Loucy (cell line): ENCODE measurements at regions not wholly inside any gene's neighbourhood (a gene's known extent, or its start where the extent isn't known, plus 50 kb on each side); places are given as distances from the start of the nearest gene placed in this dataset.

Source experiments
- H2AFZ ChIP-seq: fragments of 200-600 bp; sonication (generic); 2 replicates; pipeline ENCODE4 v1.6.0; 2016; ENCODE audit warnings: antibody characterized with exemption, mild to moderate bottlenecking, low read length, moderate library complexity
- H3F3A ChIP-seq: fragments of 200-600 bp; 2 replicates; pipeline ENCODE4 v1.6.0; 2016; ENCODE audit warnings: antibody characterized with exemption, low read depth, mild to moderate bottlenecking
- H3K27me3 ChIP-seq: fragments of 200-600 bp; sonication (generic); 2 replicates; pipeline ENCODE4 v1.6.1; 2014; ENCODE audit warnings: low read length, mild to moderate bottlenecking; ENCODE audit not compliant: insufficient read depth, poor library complexity, severe bottlenecking
- H3K36me3 ChIP-seq: fragments of 200-600 bp; sonication (generic); 2 replicates; pipeline ENCODE4 v1.6.1; 2016; ENCODE audit warnings: low read length; ENCODE audit not compliant: insufficient read depth
- H3K4me1 ChIP-seq: fragments of 200-600 bp; sonication (generic); 2 replicates; pipeline ENCODE4 v1.5.1; 2014; ENCODE audit warnings: low read length, mild to moderate bottlenecking; ENCODE audit not compliant: insufficient read depth, poor library complexity, severe bottlenecking
- H3K4me2 ChIP-seq: fragments of 200-600 bp; sonication (generic); 2 replicates; pipeline ENCODE4 v1.6.0; 2014; ENCODE audit warnings: antibody characterized with exemption, low read length, low read depth, mild to moderate bottlenecking; ENCODE audit not compliant: poor library complexity, severe bottlenecking
- H3K4me3 ChIP-seq: fragments of 200-600 bp; sonication (generic); 2 replicates; pipeline ENCODE4 v1.5.1; 2014; ENCODE audit warnings: low read length, mild to moderate bottlenecking, mixed read lengths; ENCODE audit not compliant: poor library complexity, severe bottlenecking
- H3K79me2 ChIP-seq: fragments of 200-600 bp; sonication (generic); 2 replicates; pipeline ENCODE4 v1.6.1; 2014; ENCODE audit warnings: low read length; ENCODE audit not compliant: insufficient read depth
- H3K9ac ChIP-seq: fragments of 200-600 bp; sonication (generic); 2 replicates; pipeline ENCODE4 v1.6.0; 2014; ENCODE audit warnings: mild to moderate bottlenecking, low read depth, low read length, moderate library complexity; ENCODE audit not compliant: poor library complexity, severe bottlenecking
- H3K9me2 ChIP-seq: fragments of 200-600 bp; sonication (generic); replicated peaks from 2 replicates; pipeline ENCODE4 v1.6.1; 2016; ENCODE audit warnings: low read depth, low read length, mixed read lengths
- H3K9me3 ChIP-seq: fragments of 200-600 bp; sonication (generic); 2 replicates; pipeline ENCODE4 v1.6.1; 2014; ENCODE audit warnings: mild to moderate bottlenecking, antibody characterized with exemption, low read length, low read depth; ENCODE audit not compliant: insufficient read depth
- H4K20me1 ChIP-seq: fragments of 200-600 bp; sonication (generic); 2 replicates; pipeline ENCODE4 v1.6.0; 2014; ENCODE audit warnings: antibody characterized with exemption, low read length, mild to moderate bottlenecking; ENCODE audit not compliant: insufficient read depth, poor library complexity, severe bottlenecking
- CTCF ChIP-seq: fragments of 200-600 bp; sonication (generic); conservative IDR thresholded peaks from 2 replicates; pipeline ENCODE4 v1.5.1; 2014; ENCODE audit warnings: mild to moderate bottlenecking, antibody characterized with exemption, low read length
- EZH2phosphoT487 ChIP-seq: fragments of 200-600 bp; IDR thresholded peaks from 2 replicates; pipeline ENCODE4 v1.6.1; 2018; ENCODE audit warnings: antibody characterized with exemption, mild to moderate bottlenecking, moderate library complexity, borderline replicate concordance

DNA sequence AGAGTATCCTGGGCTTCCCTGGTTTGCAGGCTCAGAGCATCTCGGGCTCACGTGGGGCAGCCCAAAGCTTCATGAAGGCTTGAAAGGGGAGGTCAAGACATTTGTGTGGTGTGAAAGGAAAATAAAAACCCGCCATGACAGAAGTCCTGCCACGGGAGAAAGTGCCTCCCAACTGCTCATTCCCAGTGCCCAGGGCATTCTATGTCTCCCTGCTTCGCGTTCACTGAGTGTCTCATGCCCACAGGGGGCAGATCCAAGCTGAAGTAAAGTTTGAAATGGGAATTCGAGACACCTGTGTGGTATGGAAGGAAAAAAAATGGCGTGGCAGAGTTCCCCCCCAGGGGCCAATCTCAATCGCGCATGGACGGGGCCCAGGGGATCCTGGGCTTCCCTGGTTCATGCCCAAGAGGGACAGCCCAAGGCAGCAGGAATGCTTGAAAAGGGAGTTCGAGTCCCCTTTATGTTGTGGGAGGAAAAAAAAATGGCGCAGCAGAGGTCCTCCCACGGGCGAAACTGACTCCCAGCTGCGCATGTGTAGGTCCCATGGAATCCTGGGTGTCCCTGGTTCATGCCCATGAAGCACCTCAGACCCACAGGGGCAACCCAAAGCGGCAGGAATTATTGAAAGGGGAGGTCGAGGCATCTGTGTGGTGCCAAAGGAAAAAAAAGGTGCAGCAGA lies 576.7 kb downstream of the ALG10 start:
- H3K4me3 ChIP-seq: no peak overlapping the region
- H3K27me3 ChIP-seq: no peaks in the 10 kb centered on the region
- H3F3A ChIP-seq: no peaks in the 10 kb centered on the region
- H3K4me1 ChIP-seq: no peaks in the 10 kb centered on the region
- H4K20me1 ChIP-seq: no peaks in the 10 kb centered on the region
- no peaks in the 10 kb centered on the region for H3K79me2 ChIP-seq
- H2AFZ ChIP-seq: no peak overlapping the region
- TF ChIP-seq CTCF: no peak
- no peak for TF ChIP-seq EZH2phosphoT487
- H3K9me3 ChIP-seq: peaks cover 15% of the 10 kb centered on the region; the same call in 1 of the 2 replicates
- H3K9me2 ChIP-seq: no peaks in the 10 kb centered on the region
- H3K9ac ChIP-seq: no peak overlapping the region
- no peak overlapping the region for H3K4me2 ChIP-seq
- no peaks in the 10 kb centered on the region for H3K36me3 ChIP-seq

DNA sequence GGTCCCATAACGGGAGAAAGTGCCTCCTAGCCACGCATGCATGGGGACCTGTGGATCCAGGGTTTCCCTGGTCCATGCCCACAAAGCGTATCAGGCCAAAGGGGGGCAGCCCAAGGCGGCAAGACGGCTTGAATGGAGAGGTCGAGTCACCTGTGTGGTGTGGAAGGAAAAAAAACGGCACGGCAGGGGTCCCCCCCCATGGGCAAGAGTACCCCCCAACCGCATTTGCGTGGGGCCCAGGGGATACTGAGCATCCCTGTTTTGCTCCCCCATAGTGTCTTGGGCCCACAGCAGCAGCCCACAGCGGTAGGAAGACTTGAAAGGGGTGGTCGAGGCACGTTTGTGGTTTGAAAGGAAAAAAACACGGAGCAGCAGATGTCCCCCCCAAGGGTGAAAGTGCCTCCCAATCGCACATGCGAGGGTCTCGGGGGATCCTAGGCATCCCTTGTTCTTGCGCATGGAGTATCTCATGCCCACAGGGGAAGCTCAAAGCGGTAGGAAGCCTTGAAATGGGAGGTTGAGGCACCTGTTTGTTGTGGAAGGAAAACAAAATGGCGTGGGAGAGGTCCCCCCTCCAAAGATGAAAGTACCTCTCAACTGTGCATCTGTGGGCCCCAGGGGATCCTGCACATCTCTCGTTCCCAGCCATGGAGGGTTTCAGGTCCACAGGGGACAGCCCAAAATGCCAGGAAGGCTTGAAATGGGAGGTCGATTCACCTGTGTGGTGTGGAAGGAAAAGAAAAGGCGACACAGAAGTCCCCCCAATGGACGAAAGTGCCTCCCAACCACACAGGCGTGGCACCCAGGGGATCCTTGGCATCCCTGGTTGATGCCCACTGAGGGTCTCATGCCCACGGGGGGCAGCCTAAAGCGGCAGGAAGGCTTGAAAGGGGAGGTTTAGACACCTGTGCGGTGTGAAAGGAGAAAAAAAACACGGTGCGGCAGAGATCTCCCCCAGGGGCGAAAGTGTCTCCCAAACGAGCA lies 577.5 kb downstream of the ALG10 start:
- no peaks in the 10 kb centered on the region for H3K27me3 ChIP-seq
- H3K4me2 ChIP-seq: no peak overlapping the region
- H3K36me3 ChIP-seq: no peaks in the 10 kb centered on the region
- TF ChIP-seq CTCF (no peak), EZH2phosphoT487 (no peak)
- H3K9me2 ChIP-seq: no peaks in the 10 kb centered on the region
- H3F3A ChIP-seq: no peaks in the 10 kb centered on the region
- H3K79me2 ChIP-seq: no peaks in the 10 kb centered on the region
- H3K9ac ChIP-seq: no peak overlapping the region
- no peak overlapping the region for H2AFZ ChIP-seq
- H4K20me1 ChIP-seq: no peaks in the 10 kb centered on the region
- peaks cover 18% of the 10 kb centered on the region; the same call in 1 of the 2 replicates for H3K9me3 ChIP-seq
- H3K4me3 ChIP-seq: no peak overlapping the region
- no peaks in the 10 kb centered on the region for H3K4me1 ChIP-seq

GRCh38 chr12:34600592-34601462 lies 578.5 kb downstream of the ALG10 start:
- no peaks in the 10 kb centered on the region for H3K27me3 ChIP-seq
- no peaks in the 10 kb centered on the region for H3K9me2 ChIP-seq
- H3K4me2 ChIP-seq: no peak overlapping the region
- no peaks in the 10 kb centered on the region for H3F3A ChIP-seq
- H3K9ac ChIP-seq: no peak overlapping the region
- H2AFZ ChIP-seq: no peak overlapping the region
- H3K79me2 ChIP-seq: no peaks in the 10 kb centered on the region
- no peaks in the 10 kb centered on the region for H4K20me1 ChIP-seq
- peaks cover 18% of the 10 kb centered on the region; the same call in 1 of the 2 replicates for H3K9me3 ChIP-seq
- H3K4me1 ChIP-seq: no peaks in the 10 kb centered on the region
- no peak for TF ChIP-seq EZH2phosphoT487
- TF ChIP-seq CTCF: no peak
- no peak overlapping the region for H3K4me3 ChIP-seq
- H3K36me3 ChIP-seq: no peaks in the 10 kb centered on the region
